ENCODE measurements at regions not wholly inside any gene's neighbourhood (a gene's known extent, or its start where the extent isn't known, plus 50 kb on each side); places are given as distances from the start of the nearest gene placed in this dataset.

DNA sequence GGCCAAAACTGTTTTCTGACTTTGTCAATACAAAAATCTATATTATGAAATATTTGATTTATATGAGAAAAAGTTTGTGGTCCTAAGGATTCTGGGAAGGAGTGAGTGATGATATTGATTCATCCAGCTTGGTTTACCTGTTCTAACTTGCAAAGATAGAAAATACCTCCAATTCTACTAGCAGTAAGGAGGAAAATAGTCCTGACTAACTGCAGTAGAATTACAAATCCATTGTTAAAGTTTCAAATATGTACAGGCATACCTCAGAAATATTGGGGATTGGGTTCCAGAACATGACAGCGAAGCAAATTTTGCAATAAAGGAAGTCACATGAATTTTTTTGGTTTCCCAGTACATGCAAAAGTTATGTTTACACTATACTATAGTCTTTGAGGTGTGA, 158.8 kb upstream of the CYRIA start:
- TF ChIP-seq POLR2A (IDR thresholded peaks at IDR 0.05; ENCODE audit: low read depth, low read length) (no peak), POLR2AphosphoS5 (IDR thresholded peaks at IDR 0.05; ENCODE audit: low read depth, low read length) (no peak)
